Hematopoietic multipotent progenitor cell treated with erythropoietin and hydrocortisone succinate and interleukin-3 and kit ligand, for 8 days (in vitro differentiated cells): ENCODE measurements at regions not wholly inside any gene's neighbourhood (a gene's known extent, or its start where the extent isn't known, plus 50 kb on each side); places are given as distances from the start of the nearest gene placed in this dataset.
"Not testable (repeated sequence)": the region's sequence is repeated elsewhere in the genome, so short reads cannot be mapped to it uniquely, and the experiment has no call there.

ENCODE experiments used
- DNase-seq: peaks from one replicate; pipeline ENCODE4 v3.0.0-alpha.2; 2015

DNA sequence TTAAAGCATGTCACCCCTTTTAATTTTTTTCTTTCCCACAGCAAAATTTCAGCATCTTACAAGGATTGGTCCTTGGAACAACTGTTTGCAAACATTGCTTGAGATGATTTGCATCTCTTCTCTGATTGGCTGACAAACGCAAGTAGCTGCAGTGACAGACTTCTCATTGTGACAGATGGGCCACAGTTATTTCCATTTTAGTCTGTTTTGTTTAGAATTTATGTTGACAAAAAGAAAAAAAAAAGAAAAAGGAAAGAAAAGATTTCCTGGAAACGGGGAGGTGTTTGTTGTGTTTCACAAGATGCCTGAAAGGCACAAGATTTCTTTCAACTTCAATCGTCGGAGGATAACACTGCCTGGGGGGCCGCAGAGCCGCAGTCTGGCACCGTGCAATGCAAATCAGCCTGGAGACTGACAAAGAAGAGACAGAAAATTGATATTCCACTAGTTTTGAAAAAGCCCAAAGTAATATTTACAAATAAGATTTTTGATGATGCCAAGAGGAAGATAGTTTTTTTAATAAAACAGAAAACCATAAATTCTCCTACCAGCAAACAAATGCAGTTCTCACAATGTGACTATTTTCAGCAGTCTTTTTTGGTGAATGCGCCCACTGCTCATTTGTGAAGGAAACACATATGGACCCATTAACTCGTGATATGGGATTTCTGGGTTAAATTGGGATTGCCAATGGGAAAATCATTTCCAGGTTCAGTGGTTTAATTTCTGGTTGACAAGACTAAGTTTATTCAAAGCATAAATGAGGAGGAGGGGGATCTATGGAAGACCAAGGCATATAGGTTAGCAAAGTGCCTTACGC is 296.2 kb upstream of the SMIM21 start:
- no peak for DNase-seq

DNA sequence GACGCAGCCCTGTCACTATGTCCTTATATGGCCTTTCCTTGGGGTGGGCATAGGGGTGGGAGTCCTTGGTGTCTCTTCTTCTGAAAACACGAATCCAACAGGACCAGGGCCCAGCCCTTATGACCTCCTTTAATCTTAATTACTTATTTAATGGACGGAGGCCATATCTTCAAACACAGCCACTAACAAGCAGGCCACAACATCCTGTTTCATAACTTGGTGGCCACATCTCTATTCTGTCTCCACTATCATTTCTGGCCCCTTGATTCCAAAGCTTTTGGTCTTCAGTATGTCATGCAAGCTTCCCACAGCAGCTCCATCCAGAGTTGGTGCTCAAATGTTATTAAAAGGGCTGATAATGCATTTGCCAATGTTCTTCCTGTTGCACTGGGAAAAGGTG is 287.3 kb upstream of the SMIM21 start:
- DNase-seq = peak; percentile 7

DNA sequence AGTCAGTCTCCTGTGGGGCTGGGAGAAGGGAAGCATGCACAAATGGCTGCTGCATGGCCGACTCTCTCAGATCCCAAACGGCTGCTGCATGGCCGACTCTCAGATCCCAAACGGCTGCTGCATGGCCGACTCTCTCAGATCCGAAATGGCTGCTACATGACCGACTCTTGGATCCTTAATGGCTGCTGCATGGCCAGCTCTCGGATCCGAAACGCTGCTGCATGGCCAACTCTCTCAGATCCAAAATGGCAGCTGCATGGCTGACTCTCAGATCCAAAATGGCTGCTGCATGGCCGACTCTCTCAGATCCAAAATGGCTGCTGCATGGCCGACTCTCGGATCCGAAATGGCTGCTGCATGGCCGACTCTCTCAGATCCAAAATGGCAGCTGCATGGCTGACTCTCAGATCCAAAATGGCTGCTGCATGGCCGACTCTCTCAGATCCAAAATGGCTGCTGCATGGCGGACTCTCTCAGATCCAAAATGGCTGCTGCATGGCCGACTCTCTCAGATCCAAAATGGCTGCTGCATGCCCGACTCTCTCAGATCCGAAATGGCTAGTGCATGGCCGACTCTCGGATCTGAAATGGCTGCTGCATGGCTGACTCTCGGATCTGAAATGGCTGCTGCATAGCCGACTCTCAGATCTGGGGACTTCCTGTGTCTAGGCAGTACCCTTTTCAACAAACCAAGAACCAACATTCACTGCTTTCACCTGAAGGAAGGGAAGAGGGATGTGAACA is 284.8 kb upstream of the SMIM21 start:
- DNase-seq = not testable (repeated sequence)

DNA sequence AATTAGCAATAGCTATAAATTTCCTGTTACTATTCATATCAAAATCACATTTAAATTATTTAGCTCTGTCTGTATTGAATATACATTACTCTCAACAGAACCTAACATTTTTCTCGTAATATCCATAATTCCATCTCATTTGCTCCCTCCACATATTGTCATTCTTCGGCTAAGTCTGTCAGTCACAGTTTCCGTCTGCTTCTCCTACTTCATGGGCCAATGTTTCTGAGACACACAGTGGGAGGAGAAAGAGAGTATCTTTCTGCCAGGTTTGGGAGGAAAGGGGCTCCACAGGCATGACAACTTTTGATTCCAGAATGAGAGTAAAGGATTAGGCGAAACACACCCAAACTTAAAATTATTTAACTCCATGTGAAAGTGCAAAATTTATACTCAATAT is 273.1 kb upstream of the SMIM21 start:
- no peak for DNase-seq

DNA sequence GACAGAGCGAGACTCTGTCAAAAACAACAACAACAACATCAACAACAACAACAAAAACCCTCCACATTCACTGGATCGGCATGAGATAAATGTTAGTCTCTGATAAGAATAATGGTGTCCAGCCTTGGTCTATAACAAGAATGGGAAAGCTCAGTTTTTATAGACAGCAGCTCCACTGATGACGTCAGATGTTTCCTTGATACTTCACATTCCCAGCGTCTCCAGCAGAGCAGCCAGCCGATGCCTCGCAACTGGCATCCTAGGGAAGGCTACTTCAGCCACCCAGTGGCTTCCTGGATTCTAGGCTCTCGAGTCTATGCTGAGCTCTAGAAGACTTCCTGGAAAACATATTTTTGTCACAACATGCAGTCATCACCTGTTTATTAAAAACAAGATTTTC is 271.4 kb upstream of the SMIM21 start:
- no peak for DNase-seq

DNA sequence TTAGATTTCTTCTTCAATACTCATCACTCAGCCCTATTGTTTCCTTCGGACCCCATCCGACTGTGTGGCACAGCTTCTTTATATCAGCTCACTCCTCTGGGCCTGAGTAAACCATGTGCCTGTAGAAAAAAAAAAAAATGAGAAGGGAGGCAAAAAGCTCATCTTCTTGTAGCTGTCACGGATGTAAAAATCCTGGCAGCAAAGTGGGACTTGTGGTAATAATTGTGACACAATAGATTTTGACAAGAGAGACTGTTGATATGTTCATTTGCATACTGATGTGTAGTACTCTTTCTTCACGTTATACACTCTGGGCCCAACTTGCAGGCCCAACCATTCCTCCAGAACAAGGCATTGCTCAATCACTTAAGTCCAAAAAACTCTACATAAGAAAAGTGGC is 270.0 kb upstream of the SMIM21 start:
- no peak for DNase-seq

DNA sequence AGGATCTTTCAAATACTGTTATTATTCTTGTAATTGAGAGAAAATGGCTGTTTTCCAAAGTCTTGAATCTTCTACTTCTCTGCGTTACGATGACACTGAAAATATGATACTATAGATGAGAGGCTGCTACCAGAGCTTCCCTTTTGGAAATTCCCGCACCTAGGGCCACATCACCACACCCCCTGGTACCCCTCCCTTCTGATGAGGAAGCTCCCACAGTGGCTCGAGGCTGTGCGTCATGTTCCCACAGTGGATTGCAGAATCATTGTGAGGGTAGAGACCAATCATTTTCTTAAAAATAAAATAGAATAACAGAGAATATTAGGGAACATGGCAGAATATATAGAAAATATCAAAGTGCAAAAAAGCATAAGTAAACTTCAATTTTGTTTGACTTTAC is 268.9 kb upstream of the SMIM21 start:
- DNase-seq = no peak

DNA sequence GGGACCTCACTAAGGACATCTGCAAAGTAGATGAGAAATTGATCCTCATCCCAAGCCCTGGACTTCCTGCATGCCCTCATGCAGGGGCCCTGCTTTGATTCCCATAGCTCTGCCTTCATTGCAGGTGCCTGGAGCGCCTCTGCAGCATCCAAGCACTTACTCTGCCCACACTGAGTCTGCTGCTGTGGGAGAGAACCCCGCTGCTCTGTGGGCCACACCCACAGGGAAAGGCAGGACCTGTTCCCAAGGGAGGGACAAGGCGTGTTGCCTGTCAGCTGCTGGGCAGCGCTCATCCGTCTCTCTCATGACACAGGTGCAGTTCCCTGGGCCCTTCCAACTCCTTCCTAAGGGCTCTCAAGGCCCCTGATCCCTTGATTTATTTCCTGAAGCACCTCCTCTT is 266.8 kb upstream of the SMIM21 start:
- DNase-seq = no peak

DNA sequence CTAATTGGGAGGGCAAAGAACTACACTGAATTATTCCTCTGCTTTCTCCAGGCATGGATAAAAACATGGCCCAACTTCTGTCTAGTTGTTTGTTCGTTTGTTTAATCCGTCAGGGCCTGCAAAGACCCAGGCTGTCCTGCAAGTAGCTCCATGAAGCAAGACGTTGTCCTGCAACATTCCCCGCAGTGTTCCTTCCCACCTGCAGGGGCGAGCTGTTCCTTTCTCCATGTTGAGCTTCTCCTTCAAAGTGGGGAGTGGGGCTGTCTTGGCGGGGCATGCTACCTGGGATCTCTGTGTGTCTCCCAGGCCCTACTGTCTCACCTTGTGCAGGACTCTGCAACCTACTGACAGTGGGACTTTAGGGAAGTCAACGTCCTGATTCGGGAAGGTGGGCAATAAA is 264.0 kb upstream of the SMIM21 start:
- no peak for DNase-seq

DNA sequence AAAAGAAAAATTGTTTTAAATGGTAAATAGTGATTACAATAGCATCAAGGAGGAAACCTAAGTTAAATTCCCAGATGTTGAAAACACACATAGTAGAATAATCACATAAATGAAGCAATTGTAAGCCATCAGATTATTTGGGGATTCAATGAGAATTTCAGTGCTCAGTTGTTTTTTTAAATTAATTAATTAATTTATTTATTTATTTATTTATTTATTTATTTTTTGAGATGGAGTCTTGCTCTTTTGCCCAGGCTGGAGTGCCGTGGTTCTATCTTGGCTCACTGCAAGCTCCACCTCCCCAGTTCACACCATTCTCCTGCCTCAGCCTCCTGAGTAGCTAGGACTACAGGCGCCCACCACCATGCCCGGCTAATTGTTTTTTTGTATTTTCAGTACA is 262.8 kb upstream of the SMIM21 start:
- not testable (repeated sequence) for DNase-seq

DNA sequence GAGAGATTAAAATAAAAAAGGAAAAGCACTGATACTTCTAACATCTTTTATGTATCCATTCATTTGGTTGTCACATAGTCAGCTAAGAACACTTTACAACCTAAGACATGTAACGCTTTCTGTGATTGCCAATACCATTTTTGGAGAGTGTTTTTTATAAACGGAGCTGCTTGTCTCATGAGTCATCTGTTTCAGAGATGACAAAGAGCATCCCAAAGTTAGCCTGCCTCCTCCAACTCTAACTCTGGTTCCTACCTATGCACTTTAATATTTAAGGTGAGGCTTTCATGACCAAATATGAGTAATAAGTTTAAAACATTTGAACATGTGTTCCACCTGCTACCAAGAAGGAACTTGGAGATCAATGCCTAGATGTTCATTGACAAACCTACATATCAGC is 260.1 kb upstream of the SMIM21 start:
- no peak for DNase-seq

DNA sequence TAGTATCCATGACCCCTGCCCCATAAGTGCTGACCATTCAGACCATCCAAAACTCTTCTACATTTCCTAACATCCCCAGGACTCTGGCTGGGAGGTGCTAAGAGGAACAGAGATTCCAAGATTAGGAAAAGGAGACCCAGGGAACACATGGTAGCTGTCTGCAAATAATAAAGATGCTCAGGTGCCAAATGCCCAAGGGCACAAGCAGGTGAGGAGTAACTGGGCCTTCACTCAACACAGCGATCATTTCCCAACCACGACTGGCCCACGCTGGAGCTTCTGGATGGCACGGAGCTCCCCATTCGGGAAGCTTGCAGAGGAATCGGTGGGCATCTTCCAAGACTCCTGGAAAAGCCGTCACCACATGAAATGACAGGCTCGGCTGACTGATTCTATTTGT is 255.9 kb upstream of the SMIM21 start:
- DNase-seq = no peak

DNA sequence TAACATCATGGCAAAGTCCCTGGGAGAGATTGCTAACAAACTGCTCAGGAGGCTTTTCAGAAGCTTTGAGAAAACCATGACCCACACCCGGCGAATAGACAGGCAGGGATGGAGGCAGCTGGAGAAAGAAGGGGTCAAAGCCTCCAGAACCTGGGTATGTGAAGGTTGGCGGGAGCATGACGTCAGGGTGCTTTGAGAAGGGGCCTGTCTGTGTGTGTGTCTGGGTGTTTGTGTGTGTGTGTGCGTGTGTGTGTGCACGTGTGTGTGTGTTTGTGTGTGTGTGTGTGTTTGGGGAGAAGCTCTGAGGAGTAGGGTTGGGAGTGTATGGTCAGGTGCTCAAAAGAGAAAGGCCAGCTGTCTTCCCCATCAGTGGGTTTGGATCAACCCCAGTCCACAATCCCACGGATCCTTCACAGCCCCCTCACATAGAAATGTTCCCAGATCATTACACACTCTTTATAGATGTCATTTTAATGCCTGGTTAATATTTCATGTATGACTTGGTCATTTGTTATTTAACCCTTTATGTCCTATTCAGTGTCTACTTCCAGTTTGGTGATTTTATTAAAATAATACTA is 254.1 kb upstream of the SMIM21 start:
- DNase-seq = no peak

DNA sequence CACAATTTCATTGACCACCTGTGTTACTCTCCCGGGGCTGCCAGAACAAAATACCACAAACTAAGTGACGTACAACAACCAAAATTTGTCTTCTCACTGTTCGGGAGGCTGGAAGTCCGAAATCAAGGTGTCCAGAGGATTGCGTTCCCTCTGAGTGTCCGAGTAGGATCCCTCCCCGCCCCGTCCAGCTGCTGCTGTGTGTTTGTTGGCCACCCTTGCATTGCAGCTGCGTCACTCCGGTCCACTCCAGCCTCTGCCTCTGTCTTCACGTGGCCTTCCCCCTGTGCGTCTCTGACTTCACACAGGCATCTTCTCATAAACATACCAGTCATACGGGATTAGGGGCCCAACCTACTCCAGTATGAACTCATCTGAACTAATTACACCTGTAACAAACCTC is 251.8 kb upstream of the SMIM21 start:
- no peak for DNase-seq

DNA sequence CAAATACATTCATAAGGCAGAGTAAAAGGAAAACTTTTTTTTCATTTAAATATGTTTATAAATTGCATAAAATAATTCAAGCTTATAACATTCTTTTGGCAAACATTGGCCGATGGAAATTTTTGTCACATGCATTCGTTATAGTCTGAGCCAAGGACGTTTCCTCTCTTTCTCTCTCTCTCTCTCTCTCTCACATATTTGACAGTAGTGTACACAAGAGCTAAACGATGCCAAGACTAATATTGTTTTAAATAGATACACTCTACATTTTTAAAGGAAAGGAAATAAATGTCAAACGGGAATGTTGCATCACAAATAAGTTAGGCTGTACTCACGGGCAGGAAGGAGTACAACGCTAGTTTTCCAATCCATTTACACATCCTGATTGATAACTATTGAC is 251.1 kb upstream of the SMIM21 start:
- no peak for DNase-seq

DNA sequence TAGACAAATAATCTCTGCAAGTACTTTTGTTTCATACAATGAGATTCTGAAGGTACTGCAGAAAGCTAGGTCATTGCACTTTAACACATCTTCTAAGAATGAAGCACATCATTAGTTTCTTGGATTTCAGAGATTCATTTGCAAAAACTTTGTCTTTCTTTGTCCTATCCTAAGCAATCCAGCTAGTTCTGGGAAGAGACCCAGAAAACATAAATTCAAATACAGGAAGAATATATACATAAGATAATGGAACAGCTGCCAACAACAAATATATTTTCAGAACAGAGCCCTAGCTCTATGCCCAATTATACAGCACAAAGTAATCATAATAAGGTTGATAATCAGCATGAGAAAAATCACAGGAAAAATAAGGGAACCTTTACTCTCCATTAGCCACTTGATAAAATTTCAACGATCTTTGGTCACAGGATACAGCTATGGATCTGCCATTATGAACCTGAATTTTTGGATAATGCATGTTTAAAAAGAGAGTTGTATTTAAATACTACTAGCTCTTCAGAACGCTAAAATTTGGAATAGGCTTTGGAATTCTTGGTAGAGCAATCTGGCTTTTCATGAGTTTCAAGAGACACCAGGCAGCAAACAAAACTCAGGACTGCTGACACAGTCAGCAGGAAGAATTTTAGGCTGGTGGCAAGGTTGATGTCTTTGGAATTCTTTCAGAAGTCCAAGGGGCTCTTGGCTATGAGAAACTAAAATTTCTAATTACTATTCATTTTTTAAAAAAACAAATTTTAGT is 250.4 kb upstream of the SMIM21 start:
- no peak for DNase-seq

DNA sequence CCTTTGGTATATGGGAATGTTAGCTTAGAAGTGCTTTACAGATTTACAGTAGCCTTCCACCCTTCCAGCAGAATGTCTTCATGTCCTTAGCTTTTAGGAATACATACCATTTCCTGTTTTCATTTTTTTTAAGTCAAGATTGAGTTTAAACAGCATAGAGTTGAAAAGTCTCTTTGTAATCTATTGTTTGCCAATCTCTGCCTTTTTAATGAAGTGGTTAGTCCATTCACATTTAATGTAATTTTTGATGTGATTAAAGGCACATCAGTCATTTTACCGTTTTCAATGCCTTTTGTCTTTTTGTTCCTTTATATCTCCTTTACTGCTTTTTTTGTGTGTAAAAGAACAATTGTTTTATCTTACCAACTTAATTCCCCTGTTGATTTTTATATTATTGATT is 233.4 kb upstream of the SMIM21 start:
- DNase-seq = no peak

DNA sequence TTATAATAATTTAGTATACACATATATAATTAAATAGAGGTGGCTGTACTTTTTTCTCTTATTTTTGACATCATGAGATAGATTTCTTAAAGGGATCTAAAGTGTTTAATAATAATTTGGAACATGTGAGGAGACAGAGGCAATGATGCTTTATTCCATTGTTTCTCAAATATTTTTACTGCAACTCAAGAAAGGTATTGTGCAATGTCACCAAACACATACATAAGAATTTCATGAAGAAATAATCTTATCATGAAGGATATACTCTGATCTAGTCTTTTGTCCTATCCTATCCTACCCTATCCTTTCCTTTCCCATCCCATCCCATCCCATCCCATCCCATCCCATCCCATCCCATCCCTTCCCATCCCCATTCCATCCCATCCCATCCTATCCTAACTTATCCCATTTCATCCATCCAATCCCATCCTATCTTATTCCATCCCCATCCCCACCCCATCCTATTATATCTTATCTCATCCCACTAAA is 232.1 kb upstream of the SMIM21 start:
- no peak for DNase-seq

DNA sequence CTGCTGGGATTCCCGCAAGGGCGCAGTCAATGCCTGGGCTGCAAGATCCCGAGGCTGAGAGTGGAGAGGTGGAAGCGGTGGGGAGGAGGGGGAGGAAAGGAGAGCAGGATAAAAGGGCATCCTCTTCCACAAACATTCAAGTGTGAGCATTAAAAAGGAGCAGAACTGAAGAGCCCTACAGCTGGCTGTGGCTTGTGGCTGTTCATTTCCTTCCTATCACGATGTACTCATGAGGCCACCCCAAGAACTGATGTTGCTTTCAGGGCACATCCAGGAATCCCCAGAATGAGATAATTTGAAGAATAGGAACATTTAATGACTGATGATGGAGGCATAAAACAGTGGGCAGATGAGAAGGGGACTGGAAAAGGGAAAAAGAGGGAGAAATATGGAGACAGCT is 230.8 kb upstream of the SMIM21 start:
- no peak for DNase-seq

DNA sequence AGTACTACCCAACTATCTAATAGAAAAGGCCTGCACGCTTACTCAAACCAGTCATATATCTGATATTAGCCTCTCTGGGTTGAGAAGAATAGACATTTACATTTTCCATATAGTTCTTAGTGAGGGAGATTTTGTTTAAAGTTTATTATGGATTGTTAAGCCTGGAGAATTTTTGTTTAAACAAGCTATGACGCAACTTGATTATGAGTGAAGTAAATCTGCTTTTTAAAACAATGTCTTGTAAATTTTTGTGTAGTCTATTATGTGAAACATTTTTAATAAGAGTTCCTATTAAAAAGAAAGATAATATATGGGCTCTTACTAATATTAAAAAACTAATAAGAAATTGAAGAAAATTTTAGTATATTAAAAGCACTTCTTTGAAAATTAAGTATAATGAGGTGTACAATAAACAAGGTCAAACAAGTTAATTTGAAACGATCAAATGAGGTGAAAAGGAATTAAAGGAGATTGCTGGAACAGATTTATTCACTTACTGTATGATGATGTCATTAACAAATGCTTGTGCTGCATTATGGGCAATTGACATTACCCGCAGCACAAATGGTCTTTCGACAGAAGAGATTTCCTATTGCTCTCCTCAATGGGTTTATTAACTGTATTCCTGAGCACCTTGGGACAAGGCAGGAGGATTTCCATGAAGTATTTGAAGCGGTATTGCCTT is 229.2 kb upstream of the SMIM21 start:
- DNase-seq = no peak

DNA sequence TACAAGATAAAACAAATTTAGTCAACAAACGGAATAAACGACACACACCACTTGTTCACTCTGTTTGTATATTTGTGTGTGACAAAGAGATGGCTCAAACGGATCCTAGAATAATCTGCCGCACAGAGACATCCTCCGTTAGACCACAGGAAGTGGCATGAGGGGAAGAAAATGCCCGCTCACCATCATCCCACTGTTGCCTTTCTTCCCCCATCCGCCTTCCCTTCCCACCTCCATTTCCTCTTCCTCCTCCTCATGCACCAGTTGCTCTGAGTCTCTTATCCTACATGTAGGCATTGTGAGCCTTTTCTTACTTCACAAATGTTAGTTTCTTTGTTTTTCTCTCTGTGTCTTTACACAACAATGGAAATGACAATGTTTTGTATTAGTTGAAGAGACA is 228.5 kb upstream of the SMIM21 start:
- no peak for DNase-seq

DNA sequence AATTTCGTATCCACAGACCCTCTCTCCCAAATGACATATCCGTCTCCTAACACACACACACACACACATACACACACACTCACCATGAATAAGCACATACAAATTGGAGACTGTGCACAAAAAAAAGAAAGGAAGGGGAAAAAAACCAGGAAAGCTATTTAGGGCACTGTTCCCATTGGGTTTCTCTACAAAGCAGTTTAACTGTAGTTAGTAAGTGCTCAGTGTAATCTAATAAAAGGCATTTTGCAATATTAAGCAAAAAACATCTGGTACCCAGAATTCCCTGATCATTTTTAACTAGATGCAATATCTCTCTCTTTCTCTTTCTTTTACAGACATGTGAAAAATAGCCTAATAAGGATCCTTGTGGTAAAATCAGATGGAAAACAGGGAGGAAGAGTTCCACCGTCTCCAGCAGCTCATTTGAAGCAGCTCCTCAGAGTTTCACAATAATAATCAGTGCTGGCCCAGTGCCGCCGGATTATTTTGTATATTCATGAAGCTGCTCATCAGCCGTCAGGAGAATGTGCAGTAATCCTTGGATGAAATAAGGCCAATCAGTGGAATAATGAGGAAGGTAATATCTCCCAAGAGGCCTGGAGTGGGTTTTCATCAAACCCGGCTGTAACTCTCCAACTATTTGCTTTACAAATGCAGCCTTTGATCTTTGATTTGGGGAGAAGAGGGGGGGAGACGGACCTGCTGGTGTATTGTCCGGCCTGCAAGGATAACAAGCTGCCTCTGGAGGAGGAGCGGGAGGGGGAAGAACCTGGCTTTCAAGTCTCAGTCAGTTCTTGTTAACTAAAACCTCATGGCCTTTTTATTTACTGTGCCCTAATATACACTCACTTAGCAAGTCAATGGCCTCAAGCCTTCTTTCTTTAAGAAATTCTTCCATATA is 227.6 kb upstream of the SMIM21 start:
- no peak for DNase-seq
